CD1c-positive myeloid dendritic cell (primary cell): ENCODE measurements at regions not wholly inside any gene's neighbourhood (a gene's known extent, or its start where the extent isn't known, plus 50 kb on each side); places are given as distances from the start of the nearest gene placed in this dataset.

Source experiments
- DNase-seq: peaks from one replicate; pipeline ENCODE4 v3.0.0-alpha.2; 2016; ENCODE audit errors: extremely low spot score

DNA sequence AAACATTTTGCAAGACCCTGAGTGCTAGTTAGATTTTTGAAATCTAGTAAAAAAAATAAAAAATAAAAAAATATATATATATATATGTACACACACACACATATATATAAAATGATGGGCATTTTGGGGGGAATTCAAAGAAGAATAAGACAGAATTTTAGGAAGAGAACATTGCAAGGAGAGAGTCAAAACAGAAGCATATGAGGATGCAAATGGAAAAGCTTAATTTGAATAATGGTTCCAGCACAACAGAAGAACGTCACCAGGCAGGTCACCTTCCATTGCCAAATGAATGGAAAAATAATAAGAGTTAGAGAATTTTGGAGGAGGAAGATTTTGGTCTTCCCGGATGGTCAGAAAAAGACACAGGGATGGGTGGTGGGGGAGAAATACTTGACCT, 1097.2 kb downstream of the BCL11A start:
- DNase-seq: no peak

DNA sequence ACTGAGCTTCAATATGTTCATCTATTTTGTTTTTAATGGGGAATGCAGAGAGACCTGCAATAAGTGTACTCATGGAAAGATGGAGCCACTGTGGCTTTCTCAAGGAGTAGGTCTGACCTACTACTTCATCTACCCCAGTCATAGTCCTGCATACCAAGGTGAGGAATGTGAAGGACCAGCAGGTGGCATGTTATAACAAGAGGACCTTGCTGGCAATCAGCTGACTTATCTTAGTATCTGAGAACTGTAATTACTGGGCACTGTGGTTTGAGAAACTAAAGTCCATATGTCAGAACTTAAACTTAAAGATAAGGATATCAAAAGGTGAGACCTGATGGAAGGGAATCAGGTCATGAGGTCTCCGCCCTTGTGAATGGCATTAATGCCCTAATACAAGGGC, 1104.2 kb downstream of the BCL11A start:
- DNase-seq: no peak

DNA sequence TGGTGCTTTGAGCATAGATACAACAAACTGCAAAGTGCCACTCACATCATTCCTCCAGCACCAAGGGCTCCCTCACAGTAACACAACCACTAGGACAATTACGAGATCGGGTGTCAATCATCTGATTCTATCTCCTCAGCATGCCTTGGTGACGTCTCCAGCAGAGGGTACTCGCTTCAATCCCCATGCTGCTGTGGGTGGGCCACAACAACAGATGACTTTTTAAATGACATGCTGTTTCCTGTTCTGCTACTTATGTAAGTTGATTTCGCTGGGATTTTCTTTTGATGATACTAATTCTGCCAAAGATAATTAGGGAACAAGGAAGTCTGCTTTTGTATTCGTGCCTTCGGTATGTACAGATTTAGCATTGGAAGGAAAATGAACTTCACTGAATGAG, 1113.0 kb downstream of the BCL11A start:
- no peak for DNase-seq

DNA sequence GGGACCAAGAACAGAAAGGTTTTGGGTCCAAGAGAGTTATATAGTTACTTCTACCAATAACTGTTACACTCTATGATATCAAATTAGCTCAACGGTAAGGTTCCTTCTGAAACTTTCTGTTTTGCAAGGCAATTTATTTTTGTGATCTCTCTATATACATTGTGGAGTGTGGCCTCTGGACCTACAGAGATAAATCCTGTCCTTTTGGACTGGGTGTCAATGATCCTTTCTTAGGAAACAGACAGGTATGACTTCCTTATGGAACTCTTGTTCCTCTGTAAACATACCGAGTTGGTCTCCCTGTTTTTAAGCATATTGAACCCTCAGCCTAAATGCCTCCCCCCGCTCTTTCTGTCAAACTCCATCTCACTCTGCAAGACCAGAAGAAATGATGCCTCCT, 1117.8 kb downstream of the BCL11A start:
- no peak for DNase-seq

DNA sequence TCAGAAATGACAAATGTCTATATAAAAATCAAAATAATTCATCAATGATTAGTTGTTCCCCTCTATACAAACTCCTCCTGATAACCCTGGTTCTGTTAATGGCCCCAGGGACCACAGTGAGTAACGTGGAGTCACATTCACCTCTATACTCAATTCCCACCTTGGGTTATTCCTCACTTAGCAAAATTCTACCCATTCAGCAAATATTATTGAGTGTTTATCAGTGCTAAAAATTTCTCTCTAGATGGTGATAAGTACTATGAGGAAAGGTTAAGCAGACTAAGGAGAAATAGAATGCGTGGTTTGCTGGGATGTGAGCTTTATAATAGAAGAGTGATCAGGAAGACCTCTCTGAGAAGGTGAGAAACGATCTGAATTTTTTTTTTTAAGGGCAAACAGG, 1124.5 kb downstream of the BCL11A start:
- DNase-seq: no peak

DNA sequence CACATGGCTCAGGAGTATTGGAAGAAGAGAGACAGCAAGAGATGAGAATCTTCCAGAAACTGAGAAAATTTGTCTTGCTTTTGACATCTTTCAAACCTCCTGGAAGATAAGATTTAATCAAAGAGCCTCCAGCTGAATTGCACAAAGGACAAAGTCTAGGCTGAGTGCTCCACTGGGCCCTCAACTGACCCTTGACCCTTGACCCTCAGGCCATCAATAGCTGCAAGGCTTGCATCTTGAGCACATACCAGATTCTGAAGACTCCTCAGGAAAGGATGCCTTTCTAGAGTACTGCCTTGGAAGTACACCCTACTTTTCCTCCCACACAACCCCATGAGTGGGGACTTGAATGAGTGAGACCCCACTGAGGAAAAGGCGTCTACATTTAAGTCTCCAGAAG, 1125.5 kb downstream of the BCL11A start:
- no peak for DNase-seq

DNA sequence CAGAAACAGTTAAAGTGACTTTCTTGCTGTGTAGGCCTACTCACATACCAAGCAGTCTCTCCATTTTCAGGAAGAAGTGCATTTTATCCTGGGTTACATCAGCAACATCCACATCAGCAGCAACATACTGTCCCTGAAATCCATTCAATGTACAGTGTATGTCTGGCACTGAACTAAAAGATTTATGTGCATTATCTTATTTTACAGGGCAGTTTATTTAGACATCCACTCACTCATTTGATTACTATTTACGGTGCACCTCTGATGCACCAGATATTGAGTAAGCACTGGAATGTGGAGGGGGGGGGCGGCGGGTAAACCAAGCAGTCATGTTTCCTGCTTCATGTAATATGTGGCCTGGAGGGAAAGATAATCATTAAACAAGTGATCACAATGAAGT, 1128.2 kb downstream of the BCL11A start:
- no peak for DNase-seq

DNA sequence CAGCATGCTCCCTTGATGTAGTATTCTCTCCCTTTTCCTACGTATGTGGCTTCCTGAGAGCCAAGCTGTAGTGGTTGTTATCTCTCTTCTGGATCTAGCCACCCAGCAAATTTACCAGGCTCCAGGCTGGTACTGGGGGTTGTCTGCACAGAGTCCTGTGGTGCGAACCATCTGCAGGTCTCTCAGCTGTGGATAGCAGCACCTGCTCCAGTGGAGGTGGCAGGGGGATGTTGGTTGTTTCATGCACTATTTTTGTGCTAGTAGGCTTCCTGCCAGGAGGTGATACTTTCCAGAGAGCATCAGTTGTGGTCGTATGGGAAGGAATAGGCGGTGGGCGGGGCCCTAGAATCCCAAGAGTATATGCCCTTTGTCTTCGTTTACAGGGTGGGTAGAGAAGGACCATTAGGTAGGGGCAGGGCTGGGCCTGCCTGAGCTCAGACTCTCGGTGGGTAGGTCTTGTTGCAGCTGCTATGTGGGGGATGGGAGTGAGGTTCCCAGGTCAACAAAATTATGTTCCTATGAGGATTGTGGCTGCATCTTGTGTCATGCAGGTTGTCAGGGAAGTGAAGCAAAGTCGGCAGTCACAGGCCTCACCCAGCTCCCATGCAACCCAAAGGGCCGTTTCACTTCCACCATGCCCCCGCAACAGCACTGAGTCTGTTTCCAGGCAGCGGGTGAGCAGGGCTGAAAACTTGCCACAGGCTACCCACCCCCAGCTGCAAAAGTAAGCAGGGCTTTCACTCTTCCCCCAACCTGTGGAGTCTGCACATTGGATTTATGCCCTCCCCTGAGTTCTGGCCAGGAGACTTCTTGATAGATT, 1139.5 kb downstream of the BCL11A start:
- DNase-seq: no peak

DNA sequence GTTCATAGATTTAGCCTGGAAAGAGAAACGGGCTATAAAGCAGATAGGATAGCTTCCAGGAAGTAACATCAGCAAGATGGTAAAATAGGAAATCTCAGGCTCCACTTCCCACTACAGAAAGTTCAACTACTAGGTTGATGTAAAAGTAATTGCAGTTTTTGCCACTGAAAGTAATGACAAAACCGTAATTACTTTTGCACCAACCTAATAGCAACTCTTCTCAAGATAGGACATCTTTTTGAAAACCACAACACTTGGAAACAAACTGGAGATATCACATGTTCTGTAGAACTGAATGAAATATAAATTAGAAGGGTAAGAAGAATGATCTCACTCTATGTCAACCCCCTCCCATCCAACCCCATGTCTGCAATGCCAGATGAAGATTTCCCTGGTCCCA, 1154.3 kb downstream of the BCL11A start:
- no peak for DNase-seq

DNA sequence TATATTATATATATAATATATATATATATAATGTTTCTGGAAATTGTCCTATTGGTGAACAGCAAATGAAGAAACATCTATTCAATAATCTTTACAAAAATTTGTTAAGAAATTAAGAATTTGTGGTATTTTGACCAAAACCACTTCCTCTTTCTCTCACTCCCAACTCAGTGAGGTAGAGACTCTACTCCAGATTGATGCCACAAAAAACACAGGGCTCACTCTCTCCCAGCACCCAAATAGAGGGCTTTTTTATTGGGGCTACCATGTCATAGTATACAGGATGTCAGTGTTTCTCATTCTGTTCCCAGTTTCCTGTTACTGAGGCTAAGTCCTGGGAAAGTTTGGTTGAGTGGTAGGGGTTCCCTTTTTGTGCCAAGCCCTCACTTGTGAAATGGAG, 1155.4 kb downstream of the BCL11A start:
- no peak for DNase-seq

DNA sequence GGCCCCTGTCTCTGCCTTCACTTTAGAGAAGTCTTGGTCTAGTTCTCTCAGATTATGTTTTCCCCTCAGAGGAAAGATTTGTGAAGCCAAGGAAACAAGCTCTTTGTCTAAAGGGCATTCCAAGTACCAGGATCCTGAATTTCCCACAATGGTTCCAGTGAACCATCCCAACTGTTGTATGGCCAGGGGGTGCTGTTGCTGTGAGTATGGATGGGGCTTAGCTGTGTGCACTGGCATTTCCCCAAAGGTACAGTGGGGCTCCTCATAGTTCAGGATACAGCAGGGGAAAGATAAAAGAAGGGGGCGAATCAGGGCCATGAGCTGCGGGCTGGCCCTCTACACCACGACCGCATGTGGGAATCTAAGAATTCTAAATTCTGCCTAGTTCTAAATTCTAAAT, 1154.0 kb upstream of the FANCL start:
- DNase-seq: no peak

DNA sequence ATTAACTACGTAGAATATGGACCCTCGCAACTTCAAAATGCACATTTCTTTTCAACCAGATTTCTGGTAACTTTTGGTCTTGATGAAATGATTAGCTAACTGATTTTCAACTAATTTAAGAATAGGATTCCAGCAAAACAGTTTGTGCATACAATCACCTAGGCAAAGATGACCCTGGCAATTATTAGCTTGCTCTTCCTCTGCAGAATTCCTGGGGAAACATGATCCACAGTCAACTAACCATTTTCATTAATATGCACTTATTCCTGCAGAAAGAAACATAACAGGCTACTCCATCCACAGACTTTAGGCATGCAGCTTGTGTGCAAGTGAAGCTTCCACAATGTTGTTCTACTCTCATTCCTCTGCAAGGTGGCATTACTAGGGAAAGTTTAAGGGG, 1150.8 kb upstream of the FANCL start:
- DNase-seq: no peak

DNA sequence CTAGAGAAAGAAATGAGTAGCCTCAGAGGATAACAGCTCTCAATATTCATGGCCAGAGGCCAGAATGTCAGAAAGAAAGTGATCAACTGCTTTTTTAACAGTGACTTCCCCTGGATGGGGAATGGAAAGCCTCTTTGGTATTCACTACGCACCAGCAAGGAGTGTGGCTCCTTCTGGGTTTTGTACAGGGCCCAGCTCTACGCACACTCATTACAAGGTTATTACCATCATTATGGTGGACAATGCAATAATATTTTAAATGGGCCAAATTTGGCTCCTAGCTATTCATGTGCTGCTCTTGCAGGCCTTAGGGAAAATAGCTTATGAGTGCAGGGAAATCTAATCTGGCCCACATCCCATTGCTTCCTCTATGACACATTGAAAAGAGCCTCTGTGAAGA, 1149.5 kb upstream of the FANCL start:
- DNase-seq: no peak

DNA sequence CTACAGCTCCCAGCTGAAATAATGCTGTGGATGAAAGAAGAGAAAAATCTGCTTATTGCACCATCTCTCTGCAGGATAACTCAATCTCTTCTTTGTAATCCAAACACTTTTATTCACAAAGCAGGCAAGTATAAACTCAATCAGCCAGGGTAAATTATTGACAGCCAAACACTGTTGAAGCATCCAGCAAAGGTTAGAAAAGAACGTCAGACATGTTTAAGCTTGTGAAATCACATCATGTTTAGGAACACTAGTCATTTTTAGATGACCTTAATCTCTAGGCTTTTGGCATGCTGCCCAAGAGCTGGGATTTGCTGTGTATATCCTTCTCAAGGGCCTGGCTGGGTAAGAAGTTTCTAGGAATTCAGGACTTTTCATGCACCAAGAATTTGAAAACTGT, 1148.1 kb upstream of the FANCL start:
- DNase-seq: no peak

DNA sequence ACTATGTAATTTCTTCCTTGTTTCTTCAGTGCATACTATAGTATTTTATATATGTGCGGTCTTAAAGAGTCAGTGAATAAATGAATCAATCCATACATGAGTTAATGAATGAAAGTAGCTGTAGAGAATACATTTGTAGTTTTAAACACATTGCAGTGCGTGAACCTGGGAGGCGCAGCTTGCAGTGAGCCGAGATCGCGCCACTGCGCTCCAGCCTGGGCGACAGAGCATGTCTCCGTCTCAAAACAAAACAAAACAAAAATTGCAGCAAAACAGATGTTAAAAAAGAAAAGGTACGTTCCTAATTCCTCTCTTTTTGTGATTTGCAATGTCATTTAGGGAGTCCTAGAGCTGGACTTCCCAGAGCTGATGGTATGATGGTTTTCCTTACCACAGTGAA, 1144.8 kb upstream of the FANCL start:
- no peak for DNase-seq

DNA sequence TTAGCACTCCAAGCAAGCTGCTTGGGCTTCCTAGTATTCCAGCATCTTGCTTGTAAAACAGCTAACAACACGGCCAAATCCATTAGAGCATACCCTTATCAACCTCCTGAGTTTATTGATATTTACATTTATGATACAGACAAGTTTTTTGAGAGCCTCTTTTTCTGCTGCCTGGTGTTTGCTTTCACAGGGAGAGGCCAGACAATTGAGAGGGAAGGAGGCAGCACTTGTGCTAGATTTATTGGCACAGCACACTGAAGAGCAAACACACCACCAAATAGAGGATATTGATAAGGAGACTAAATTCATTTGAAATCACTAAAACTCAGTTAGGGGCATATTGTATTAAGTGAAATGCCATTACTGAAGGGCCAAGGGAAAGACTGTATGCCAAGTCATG, 1142.3 kb upstream of the FANCL start:
- no peak for DNase-seq

DNA sequence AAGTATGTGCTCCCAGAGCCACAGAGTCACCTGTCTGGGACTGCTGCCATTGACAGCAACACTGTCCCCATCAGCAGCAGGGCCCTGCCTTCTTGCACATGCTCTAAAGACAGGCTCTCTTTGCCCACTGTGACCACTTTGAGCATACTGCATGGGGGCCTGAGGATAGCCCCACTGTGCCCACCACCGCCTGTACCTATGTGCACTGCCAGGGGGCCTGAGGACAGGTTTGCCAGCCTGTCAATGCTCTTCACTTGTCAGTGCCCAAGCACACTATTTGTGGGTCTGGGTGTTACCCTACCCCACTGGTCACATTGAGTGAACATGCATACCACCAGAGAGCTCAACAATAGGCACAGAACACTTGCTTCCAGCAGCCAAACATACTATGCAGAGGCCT, 1137.0 kb upstream of the FANCL start:
- DNase-seq: no peak

DNA sequence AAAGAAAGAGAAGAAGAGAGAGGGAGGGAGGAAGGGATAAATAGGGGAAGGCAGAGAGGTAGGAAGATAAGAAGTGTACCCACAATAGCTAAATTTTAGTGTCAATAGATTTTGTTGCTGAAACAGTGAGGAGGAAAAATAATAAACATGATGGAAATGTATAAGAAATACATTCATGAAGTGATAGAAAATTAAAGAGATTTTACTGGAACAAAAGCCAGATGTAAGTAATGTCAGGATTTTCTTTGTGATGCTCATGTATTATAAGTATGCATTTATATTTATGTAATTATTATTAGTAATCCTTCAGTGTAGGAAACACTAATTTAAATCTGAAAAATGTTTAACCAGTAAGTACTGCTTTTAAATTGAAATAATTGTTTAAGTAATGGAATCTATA, 1125.2 kb upstream of the FANCL start:
- no peak for DNase-seq

DNA sequence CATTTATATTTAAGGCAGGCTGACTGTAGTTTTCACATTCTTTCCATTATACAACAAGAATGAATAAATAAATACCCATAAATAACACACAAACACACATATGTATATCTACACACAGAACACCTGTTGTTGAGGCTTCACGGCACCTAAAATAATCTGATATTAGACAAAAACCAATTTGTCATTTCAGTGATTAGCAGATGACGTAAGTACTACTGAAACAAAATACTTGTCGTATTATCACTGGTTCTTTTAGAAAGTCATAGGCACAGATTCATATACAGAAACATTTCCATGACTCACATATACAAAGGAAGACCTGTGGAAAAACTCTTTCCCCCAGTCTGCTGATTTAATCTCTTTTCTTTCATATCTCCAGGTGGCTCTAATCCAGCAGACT, 1113.4 kb upstream of the FANCL start:
- no peak for DNase-seq

DNA sequence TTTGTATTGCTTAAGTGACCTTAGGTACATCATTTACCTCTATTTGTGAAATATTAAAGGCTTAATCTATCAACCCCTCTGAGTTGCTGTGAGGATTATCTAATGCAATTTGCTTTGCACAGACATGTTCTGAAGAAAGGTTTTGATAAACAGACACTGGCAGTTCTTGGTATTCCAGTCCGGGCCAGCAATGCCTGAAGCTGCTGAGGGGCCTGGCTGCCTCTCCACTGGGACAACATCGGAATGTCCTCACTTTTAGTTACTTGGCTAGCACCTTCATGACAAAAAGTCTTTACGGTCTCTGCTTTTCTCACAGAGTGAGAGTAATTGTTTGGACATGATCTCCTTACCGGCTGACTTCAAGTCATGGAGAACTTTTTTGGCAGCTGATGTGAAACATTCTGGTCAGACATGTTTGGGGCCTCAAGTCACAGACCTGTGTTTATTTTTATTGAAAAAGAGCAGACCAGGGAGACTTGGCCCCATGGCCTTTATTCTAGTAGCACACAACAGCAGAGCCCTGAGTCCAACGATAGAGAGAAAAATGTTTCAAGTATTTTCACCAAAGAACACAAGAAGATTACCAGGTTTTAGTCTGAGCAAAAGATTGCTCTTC, 1112.3 kb upstream of the FANCL start:
- no peak for DNase-seq

DNA sequence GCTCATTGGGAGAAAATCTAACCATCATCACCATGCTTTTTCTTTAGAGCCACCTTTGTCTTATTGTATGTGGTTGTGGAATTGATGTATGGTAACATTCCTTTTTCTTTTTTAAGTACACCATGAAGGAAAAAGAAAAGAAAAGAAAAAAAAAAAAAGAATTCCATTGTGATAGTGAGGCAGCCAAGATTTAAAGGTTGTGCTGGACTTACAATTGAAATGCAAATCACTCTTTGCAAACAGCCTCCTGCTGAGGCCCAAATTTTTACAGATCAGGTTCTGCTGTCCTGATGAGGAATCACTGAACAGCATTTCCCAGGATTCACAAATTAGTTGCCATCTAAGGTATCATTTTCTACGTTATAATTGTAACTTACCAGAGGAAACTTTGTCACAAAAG, 1101.0 kb upstream of the FANCL start:
- DNase-seq: no peak

DNA sequence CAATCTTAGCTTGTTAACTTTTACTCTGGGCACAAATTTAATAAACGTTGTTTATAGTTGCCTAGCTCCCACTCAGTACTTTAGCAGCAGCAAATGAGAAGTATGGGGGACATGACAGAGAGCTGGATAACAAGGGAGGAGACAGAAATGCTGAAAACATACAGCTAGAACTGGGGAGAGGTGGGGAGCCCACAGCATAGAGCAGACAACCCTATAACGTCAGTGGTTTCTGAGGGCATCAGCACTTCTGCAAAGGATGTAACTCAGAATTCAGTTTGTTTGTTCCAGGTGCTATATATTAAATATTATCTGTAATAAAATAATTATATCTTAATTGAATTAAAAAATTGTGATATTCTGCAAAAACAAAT, 1098.7 kb upstream of the FANCL start:
- no peak for DNase-seq

DNA sequence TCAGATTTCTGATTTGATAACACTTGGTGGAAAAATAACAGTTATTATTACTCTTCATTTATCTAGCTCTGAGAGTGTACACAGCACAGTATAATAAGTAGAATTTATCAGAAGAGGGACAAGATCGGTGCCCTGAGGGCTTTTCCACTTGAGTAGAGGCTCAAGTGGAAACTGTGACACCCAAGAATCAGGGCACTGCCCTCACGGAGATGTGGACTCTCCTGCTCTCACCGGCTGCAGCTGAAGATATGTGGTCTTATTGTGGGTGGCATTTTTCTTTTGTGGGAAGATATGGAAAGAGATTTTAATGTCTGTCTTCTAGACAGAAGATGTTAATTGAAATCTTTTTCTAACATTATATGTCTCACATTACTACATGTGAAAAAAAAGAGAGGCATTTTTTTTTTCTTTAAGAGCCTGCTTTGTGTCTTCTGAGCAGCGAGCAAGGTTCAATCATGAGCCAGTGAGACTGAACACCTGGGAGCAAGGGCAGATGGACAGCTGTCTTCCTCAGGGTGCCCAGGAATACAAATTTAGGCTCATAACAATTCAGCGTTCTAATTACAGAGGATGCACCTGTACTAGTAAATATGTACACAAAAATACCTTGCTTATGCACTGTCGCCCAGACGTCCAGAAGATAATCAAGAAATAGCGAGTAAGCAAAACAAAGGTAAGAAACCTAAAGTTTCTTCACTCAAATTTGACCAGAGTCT, 1098.2 kb upstream of the FANCL start:
- no peak for DNase-seq
